Islet of Langerhans (tissue), 1 donor: ENCODE measurements at regions not wholly inside any gene's neighbourhood (a gene's known extent, or its start where the extent isn't known, plus 50 kb on each side); places are given as distances from the start of the nearest gene placed in this dataset.

Source experiments
- FAIRE-seq: peaks from one replicate; lab custom pipeline; 2011; peaks lifted over from hg19 to GRCh38; lab: Jason Lieb, UNC

DNA sequence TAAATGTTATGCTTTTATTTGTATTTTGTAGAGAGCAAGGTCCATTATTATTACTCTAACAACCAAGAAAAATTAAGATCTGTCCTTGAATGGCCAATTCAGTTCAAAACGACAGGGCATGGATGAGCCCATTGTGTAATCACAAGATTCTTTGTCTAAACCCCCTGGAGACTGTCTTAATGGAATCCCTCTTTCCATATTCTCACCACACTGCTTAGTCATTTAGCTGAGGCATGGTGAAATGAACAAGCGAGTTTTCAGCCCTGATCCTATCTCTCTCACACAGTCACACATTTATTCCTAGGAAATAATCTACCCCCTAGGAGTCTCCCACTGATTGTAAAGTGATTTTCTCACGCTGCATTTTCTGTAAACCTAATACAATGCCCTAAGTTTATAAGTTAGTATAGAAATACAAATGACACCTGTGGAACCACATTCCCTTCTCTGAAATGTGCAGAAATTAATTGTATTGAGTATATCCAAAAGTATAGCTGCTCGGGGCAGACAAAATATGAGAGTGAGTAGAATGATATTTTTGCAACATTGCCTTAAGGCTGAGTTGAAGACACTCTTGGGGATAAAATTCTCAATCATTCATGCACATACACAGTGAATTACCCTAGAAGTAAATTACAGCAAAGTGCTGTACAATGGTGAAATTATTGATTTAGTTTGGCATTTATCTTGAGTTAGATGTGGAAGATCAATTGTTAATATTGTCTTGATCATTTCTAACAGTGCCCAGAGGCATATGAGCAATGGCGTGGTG is 119.7 kb upstream of the PCDH7 start:
- no peak for FAIRE-seq

DNA sequence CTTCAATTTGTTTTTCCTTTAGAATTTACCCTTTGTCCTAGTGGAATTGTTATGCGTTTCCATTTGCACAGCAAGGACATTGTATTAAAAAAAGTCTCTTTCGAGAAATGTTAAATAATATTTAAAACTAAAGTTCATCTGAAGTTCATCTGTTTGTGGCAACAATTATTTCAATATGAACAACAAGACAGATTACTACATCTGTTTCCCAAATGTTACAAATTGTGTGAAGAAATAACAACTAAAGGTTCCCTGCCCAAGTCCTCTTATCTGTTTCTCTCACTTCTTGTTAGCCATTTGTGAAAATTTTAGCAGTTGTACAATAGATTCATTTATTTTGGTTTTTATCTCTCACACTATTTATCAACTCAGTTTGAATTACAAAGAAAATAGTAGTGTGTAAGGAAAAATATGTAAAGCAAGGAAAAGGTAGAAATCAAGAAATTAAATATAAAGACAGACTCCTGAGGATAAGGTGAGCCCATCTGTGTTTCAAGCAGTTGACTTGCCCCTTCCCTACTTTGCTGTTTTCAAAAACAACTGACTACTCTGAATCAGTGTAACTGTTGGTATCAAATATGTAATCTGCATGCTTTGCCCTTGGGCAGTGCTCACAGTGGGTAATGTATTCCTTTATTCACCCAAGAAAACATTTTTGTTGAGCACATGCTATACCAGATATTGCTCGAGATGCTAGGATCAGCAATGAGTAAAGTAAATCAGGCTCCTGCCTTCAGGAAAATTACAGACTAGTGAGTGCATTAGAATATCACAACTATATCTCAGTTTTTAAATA is 118.9 kb upstream of the PCDH7 start:
- no peak for FAIRE-seq

DNA sequence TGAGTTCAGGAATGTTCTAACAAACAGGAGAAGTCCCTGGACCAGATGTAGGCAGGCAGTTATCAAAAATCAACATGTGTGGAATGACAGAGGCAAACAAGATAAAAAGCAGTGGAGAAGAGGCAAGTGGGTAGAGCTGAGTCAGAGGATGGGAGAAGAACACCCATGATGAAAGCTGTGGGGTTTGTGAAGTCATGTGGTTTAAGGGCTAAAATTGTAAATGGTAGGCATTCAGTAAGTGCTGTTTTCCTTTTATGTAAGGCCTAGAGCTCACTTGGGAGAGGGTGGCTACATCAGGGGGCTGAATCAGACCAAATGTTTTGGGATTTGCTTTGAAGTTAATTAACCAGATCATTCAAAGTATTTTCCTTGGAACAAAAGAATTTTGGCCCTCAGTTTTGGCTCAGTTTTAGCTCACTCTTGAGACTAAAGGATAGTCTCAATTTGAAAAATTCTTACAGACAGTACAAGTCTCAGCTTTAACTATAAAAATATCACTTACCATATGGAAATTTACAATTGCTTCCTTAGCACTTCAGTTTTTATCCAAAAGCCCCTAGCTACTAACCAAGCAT is 114.5 kb upstream of the PCDH7 start:
- FAIRE-seq, result no peak

DNA sequence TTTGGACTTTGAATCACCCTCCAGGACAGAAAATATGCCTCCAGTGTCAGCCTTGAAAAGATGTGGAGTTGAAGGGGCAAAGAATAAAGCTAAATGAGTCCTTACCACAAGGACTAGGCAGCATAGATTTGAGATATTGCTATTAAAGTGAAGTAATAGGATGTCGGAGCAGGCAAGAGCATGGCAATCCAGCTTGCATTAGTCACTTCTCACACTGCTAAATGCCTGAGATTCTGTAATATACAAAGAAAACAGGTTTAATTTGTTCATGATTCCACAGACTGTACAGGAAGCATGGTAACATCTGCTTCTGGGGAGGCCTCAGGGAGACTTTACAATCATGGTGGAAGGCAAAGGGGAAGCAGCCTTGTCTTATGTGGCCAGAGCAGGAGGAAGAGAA is 109.8 kb upstream of the PCDH7 start:
- no peak for FAIRE-seq

DNA sequence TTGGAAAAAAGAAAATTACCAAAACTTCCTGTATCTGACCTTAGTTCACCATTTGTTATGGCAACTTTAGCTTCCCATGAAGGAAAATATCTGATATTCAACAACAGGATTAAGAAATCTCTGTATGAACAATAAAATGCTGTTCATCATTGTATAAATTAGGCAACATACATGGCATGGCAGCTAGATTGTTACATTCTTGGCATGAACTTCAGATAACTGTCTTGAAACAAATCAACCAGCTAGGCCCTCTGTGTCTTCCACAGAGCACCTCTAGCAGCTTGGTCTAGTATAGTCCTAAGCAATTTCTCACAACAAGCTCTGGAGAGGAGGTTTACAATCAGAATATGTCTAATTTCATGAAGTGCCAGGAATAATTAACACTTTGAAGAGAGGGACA is 105.4 kb upstream of the PCDH7 start:
- no peak for FAIRE-seq

DNA sequence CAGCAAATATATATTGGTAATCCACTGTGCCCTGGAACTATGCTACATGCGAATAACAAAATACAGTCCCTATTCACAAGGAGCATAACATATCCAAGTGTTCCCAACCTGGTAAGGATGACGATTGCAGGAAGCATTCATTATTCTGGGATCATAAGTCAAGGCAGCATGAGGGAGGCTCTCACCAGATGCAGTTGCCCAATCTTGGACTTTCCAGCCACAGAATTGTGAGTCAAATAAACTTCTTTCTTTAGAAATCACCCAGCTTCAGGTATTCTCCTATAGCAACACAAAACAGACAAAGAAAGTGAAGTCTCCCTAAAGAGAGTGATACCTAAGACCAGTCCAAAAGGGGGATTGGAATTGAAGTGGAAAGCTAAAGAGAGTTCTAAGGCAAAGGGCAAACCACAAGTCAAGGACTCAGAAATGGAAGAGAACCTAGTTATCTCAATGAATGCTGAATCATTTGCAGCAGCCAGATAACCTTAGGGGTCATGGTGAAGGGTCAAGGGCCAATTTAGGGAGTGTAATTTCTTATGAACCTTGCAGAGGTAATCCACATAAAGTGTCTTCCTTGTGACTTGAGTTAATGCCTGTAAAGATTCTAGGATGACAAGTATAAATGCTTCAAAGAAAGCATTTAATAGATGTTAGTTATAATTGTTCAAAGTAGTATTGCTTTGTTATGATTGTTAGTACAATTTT is 103.1 kb upstream of the PCDH7 start:
- FAIRE-seq, result no peak

DNA sequence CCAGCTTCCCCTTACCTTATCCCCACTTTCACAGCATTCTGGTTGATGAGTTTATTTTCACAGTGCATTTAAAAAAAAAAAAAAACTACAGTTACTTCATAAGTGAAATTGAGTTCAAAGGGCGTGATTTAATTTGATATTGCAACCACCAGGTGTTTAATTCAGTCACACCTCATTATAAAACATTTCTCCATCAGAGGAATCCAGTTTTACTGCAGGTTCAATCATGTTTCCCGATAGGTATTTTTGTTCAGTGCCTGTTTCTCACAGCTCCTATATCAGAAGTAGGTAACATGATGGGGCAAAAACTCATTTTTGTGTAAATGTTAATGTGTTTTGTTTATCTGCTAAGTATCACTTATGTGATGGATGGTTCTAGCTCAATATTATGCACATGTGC is 102.3 kb upstream of the PCDH7 start:
- no peak for FAIRE-seq

DNA sequence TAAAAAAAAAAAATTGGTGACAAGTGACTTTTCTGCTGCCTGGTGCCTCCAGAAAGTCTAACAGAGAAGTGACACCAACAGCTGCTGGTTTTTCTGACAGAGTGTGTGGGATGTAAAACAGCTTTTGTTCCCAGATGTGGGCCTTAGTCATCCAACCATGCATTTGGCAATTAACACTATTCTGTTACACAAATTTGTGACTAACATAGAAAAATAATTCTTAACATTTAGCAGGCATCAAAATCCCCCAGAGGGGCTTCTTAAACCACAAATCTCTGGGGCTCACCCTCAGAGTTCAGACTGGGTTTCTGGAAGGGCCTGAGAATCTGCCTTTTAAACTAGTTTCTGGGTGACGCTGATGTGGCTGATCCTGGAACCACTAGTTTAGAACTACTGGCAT is 100.5 kb upstream of the PCDH7 start:
- no peak for FAIRE-seq

DNA sequence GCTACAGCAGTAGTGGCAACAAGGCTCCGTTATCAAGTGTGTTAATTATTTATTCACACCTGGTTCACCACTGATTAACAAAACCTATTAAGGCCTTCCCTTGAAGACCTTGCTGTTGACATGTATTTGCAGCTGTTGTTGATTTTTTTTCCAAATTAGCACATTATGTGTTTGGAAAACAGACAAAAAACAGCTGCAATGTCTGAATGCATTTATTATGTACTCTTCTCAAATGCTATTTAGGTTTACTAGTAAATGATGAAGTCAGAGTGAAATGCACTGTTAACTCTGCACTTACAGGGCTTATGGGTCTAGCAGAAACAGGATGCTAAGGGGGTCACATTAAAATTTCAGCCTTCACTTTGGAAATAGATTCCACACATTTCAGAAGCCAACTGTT is 99.5 kb upstream of the PCDH7 start:
- FAIRE-seq, result no peak

DNA sequence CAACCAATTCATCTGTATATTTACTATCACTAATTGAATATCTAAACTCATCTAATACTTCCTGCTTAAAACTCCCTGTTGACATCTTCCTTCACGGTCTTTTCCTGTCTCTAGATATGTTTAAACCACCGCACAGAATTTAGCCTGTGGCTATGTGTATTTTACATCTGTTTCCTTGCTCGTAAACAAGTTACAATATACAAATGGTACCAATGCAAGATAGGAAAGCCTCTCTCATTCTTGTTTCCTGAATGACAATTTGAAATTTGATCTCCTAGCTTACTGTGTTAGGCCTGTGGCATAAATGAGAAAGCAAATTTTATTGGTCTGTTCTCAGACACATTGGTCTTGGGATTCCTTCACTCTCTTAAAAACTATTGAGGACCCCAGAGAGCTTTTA is 89.7 kb upstream of the PCDH7 start:
- no peak for FAIRE-seq

DNA sequence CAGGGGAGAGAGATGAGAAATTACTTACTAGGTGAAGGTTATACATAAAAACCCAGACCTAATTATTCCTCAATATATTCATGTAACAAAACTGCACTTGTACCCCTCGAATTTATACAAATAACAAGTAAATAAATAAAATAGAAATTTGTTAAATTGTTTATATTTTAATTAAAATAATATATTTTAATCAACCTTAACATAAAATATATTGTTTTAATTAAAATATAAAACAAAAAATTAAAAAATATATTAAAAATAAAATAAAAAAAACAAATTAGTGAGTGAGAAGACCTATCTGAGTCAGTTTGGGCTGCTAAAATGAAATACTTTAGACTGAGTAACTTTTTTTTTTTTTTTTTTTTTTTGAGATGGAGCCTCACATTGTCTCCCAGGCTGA is 87.4 kb upstream of the PCDH7 start:
- no peak for FAIRE-seq

DNA sequence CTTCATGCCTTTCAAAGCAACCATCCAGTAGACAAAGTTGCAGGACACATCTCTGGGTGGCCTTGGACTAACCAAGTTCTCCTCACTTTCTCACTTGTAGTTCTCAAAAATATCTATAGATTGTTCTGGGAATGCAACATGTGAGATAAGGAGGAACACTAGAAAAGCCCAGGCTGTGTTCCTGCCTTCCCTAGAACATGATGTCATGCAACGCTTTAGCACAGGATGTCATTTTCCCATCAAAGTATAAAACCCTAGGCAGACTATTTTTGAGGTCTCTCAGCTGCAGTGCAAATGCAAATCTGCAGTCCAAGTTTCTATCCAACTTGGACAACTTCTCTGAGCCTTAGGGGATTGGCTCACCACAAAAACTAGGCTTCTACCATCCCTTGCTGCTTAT is 78.8 kb upstream of the PCDH7 start:
- no peak for FAIRE-seq

DNA sequence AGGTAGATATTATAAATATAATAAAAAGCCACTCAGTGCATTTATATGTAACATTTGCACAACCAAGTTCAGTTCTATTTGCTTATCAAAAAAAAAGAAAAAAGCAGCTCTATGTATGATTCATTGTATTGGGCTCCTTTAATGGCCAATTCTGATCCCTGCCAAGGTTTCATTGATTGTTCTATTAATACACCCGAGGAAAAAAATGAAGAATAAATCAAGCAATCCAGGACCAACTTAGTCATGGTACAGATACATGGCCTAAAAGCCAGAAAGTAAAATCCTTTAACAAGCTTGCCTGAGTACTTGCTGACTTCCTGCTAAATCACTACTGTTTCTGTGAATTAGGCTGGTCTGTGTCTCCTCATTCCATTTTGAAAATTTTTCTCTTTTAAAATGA is 77.6 kb upstream of the PCDH7 start:
- FAIRE-seq, result no peak

DNA sequence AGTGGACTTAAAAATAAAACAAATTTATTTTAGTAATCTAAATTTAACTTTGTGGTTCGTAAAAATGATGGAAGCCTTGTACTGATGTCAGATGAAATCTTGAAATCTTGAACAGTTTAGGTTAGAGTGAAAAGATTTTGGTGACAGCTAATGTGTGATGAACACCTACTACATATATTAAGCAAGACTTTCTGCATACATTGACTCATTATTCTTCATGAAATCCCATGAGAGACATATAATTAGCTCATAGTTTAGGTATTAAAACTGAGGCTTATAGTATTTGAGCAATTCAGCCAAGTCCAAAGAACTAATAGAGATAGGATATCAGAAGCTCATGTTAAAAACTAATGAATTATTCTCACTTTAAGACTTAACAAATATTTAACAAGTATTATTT is 66.9 kb upstream of the PCDH7 start:
- FAIRE-seq, result no peak

DNA sequence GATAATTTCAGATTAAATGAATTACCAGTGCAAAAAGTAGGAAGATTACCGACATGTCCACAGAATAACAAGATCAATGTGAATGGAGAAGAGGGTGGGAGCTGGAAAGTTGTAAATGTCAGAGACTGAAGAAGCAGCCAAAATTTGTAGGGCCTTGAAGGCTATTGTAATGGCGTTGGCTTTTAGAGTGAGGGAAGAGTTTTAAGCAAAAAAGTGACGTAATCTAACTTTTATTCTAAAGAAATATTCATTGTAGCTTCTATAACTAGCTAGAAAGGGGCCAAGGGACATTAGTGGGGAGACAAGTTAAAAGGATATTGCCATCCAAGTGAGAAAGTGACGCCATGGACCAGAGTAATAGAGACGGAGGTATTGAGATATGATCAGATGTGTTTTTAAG is 63.3 kb upstream of the PCDH7 start:
- FAIRE-seq, result no peak

DNA sequence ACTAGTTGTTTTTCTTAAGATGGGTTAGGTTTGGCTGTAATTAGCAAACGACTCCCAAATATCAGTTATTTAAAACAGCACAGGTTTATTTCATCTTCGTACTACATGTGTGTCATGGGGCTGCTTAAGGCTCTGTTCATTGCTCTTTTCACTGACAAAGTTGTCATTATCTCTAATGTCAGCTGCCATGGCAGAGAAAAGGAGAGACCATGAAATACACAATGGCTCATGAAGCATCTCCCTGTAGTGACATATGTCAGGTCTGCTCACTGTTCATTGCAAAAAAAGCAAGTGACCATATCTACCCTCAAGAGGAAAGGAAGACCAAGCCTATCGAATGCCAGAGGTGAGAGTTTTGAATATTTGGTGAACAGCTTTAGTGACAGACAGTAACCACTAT is 52.2 kb upstream of the PCDH7 start:
- FAIRE-seq, result no peak

DNA sequence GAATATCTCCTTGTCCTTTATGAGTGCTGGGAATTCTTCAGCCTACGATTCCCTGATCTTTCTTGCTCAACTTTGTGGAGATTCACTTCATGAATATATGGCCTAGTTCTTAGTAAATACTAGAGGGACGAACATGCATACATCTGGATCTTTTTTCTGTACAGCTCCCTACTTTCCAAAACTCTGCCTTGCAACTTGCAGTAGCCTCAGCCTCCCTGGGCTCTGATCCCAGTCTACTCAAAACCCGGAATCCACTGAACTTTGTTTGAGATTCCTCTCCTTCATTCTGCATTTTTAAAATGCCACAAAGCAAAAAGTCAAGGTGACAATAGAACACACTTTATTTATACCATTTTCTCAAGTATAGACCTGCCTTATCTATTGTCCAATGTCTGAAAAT is 50.0 kb upstream of the PCDH7 start:
- no peak for FAIRE-seq
